ENCODE measurements at regions not wholly inside any gene's neighbourhood (a gene's known extent, or its start where the extent isn't known, plus 50 kb on each side); places are given as distances from the start of the nearest gene placed in this dataset.

DNA sequence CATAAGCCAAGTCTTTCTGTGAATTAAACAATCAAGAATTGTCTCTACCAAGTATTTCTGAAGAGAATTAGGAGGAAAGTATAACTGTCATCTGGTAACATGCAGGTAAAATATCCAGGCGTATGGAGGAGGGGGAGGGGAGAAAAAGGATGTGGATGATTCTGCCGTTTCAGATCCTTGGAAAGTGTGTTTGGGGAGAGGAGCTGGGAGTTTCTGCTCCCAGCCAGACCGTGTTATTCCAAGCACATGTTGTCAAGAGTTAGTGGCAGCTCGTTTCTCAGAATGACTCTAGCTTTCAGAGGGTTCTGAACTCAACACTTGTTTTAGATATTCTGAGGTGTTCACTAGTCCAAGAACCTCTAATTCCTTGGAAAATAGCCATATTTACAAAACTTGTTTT, 137.6 kb downstream of the FAM124B start:
- POLR2A ChIA-PET: interaction anchor here (0.6 to 1.0 kb wide), 2 partner anchors 57 to 162 kb away, joined by 3 read pairs; no protein-coding TSS in a partner anchor

DNA sequence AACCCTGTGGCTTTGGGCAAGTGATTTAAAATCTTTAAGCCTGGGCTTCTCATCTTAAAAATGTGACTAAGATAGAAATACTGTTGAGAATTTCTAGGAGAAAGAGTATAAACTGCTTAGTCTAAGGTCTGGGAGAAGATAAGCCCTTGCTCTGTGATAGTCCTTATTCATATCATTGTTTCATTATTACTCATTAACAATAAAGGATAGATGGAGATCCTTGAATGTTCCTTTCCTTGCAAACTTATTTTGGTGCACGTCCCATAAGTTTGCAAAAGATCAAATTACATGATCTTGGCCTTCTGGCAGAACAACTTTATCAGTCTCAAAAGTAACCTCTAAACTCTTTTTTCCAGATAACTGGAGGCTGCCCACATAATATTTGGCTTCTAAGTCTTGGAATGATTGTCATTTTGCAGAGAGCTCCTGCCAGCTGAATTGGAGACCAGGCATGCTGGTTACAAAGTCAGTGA, 138.3 kb downstream of the FAM124B start:
- CTCF ChIA-PET: no interaction called here
- TF ChIP-seq, protein P1, sequence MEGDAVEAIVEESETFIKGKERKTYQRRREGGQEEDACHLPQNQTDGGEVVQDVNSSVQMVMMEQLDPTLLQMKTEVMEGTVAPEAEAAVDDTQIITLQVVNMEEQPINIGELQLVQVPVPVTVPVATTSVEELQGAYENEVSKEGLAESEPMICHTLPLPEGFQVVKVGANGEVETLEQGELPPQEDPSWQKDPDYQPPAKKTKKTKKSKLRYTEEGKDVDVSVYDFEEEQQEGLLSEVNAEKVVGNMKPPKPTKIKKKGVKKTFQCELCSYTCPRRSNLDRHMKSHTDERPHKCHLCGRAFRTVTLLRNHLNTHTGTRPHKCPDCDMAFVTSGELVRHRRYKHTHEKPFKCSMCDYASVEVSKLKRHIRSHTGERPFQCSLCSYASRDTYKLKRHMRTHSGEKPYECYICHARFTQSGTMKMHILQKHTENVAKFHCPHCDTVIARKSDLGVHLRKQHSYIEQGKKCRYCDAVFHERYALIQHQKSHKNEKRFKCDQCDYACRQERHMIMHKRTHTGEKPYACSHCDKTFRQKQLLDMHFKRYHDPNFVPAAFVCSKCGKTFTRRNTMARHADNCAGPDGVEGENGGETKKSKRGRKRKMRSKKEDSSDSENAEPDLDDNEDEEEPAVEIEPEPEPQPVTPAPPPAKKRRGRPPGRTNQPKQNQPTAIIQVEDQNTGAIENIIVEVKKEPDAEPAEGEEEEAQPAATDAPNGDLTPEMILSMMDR (IDR thresholded peaks at IDR 0.05; ENCODE audit: insufficient read depth, low read depth, low read length): no peak
- H3K36me3 ChIP-seq (ENCODE audit: control insufficient read depth, insufficient read depth, low read length): no peaks in the 10 kb centered on the region
- DNase-seq (ENCODE audit: low read depth): peak; percentile 30
- POLR2A ChIA-PET: interaction anchor here (1.0 kb wide), 1 partner anchor 56 kb away, joined by 3 read pairs; no protein-coding TSS in a partner anchor
- H3K4me3 ChIP-seq (ENCODE audit: low read depth, low read length): no peak overlapping the region
- no peaks in the 10 kb centered on the region for H3K27me3 ChIP-seq (ENCODE audit: control insufficient read depth, insufficient read depth, low read length)

More for the DNA sequence above, 137.6 kb downstream of the FAM124B start:
- TF ChIP-seq, protein P1 (IDR thresholded peaks at IDR 0.05; ENCODE audit: insufficient read depth, low read depth, low read length): no peak
- Histone ChIP-seq H3K36me3 (ENCODE audit: control insufficient read depth, insufficient read depth, low read length) (no peaks in the 10 kb centered on the region), H3K27me3 (ENCODE audit: control insufficient read depth, insufficient read depth, low read length) (no peaks in the 10 kb centered on the region), H3K4me3 (ENCODE audit: low read depth, low read length) (no peak overlapping the region)
- CTCF ChIA-PET: interaction anchor here (0.6 kb wide), 1 partner anchor 10 kb away, joined by 3 read pairs; no protein-coding TSS in a partner anchor
- no peak for DNase-seq (ENCODE audit: low read depth)

DNA sequence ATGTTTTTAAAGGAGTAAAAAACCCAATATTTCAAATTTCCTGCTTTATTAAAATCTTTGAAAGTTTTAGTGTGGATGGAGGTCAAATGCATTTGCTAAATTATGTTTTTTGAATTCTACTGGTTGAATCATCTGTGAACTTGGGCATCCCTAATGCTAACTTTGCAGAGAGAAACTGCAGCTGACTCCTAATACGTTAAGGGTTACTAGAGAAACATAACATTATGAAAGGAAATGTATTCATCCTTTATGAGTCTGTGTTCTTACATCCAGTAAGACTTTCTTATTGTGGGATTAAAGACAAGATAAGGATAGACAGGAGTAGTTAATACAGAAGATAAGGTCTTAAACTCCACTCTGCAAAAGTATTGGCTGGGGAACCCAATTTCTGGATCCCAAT, 140.6 kb downstream of the FAM124B start:
- Histone ChIP-seq H3K36me3 (ENCODE audit: control insufficient read depth, insufficient read depth, low read length) (no peaks in the 10 kb centered on the region), H3K4me3 (ENCODE audit: low read depth, low read length) (no peak overlapping the region), H3K27me3 (ENCODE audit: control insufficient read depth, insufficient read depth, low read length) (no peaks in the 10 kb centered on the region)
- TF ChIP-seq, protein P1 (IDR thresholded peaks at IDR 0.05; ENCODE audit: insufficient read depth, low read depth, low read length): no peak
- ChIA-PET CTCF (interaction anchor here (0.6 kb wide), 1 partner anchor 328 kb away, joined by 10 read pairs; no protein-coding TSS in a partner anchor), POLR2A (no interaction called here)
- DNase-seq (ENCODE audit: low read depth): no peak

DNA sequence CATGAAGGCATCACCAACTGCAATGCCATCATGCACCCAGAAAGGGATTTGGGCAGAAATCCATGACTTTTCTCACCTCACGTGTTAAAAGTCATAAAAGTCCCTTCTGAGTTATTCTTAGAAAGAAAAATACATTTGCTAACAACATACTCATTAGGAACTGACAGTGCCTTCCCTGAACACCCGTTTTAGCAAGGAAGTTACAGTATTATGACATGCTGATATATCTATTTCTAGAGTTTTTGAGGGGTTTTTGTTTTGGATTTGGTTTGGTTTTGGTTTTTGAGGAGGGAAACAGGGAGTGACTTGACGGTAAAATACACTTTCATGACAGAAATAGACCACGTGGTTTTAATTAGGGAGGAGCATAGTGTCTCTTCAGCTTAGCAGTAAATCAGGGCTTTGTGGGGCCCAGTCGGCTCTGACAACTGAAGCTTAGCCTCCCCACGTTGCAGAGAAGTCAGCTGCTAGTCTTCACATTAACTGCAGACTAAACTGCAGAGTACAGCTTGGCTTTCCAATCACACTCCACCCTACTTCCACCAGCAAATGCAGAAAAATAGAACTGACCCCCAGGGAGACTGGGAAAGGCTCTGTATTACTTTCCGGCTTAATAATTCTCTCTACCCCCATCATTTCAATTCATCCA, 141.4 kb downstream of the FAM124B start:
- POLR2A ChIA-PET: no interaction called here
- Histone ChIP-seq H3K36me3 (ENCODE audit: control insufficient read depth, insufficient read depth, low read length) (no peaks in the 10 kb centered on the region), H3K4me3 (ENCODE audit: low read depth, low read length) (no peak overlapping the region), H3K27me3 (ENCODE audit: control insufficient read depth, insufficient read depth, low read length) (no peaks in the 10 kb centered on the region)
- TF ChIP-seq, protein P1 (IDR thresholded peaks at IDR 0.05; ENCODE audit: insufficient read depth, low read depth, low read length): no peak
- no peak for DNase-seq (ENCODE audit: low read depth)
- CTCF ChIA-PET: interaction anchor here (0.6 kb wide), 1 partner anchor 328 kb away, joined by 10 read pairs; no protein-coding TSS in a partner anchor

DNA sequence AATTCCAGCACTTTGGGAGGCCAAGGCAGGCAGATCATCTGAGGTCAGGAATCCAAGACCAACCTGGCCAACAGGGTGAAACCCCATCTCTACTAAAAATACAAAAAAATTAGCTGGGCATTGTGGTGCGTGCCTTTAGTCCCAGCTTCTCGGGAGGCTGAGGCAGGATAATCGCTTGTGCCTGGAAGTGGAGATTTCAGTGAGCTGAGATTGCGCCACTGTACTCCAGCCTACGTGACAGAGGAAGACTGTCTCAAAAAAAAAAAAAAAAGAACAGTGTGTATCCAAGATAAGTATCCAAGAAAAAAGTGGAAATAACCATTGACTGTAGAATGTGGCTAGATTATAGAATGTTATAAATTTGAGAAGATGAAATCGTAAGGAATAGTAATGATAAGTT, 142.1 kb downstream of the FAM124B start:
- Histone ChIP-seq H3K36me3 (ENCODE audit: control insufficient read depth, insufficient read depth, low read length) (no peaks in the 10 kb centered on the region), H3K27me3 (ENCODE audit: control insufficient read depth, insufficient read depth, low read length) (no peaks in the 10 kb centered on the region), H3K4me3 (ENCODE audit: low read depth, low read length) (no peak overlapping the region)
- DNase-seq (ENCODE audit: low read depth): no peak
- TF ChIP-seq, protein P1 (IDR thresholded peaks at IDR 0.05; ENCODE audit: insufficient read depth, low read depth, low read length): no peak
- CTCF ChIA-PET: no interaction called here
- POLR2A ChIA-PET: interaction anchor here (0.6 kb wide), 1 partner anchor 453 kb away, joined by 7 read pairs; no protein-coding TSS in a partner anchor
